ENCODE measurements at regions not wholly inside any gene's neighbourhood (a gene's known extent, or its start where the extent isn't known, plus 50 kb on each side); places are given as distances from the start of the nearest gene placed in this dataset.
"Not testable (repeated sequence)": the region's sequence is repeated elsewhere in the genome, so short reads cannot be mapped to it uniquely, and the experiment has no call there.

DNA sequence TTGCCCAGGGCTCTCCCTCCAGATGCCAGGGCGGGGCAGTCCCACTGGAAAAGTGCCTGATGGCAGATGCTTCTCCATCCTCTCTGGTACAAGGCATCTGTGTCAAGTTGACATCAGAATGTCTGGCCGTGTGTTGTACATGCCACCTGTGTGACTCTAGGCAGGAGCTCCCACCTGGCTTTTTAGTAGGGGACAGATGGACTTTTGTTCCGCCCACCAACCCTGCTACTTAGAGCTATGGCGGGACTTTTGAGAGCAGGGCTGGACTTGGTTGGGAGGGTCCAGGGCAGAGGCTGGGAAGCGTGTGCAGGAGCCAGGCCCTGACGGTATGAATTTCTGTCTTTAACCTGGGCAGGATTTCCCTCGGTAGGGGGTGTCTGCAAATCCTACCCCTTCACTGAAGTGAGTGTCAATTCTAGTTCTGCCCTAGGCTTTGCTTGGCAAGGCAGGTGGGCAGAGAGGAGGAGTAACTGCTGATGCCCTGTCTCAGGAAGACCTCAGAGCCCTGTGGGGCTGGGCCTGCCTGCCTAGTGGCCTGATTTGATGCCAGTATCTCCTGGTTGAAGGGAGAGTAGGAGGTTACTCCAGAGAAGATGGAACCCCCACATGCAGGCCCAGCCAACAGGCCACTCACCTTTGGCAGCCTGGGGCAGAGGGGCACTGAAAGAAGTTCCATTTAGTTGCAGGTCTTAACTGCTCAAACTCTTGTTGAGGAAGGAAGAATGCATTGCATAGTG is 99.1 kb downstream of the PJA1 start:
- Mint-ChIP-seq H3K4me1 (no peaks in the 10 kb centered on the region), H3K27me3 (no peaks in the 10 kb centered on the region), H3K36me3 (ENCODE audit: low read depth) (no peaks in the 10 kb centered on the region), H3K9me3 (no peaks in the 10 kb centered on the region), H3K27ac (no peak overlapping the region), H3K4me3 (no peak overlapping the region)
- CTCF ChIA-PET, result interaction anchor here (0.6 kb wide), 1 partner anchor 1400 kb away, joined by 3 read pairs; no protein-coding TSS in a partner anchor
- POLR2A ChIA-PET, result no interaction called here
- no peak for DNase-seq

DNA sequence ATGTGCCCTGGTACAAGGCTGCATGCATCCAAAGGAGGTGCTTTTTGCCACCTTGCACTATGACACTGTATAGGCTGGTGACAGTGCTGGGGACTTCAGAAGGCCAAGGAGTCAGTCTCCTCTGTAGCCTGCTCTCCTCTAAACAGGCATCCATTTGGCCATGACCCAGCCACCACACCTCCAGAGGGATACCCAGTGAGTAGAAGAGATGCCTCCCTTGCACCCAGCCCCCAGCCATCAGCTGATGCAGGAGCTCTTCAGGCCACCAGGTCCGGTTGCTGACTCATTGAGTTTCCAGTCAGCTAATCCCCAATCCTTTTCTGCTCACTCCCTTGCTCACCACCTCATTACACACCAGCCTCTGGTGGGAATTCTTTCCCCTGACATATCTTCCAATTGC is 99.8 kb downstream of the PJA1 start:
- DNase-seq, result no peak
- no peaks in the 10 kb centered on the region for H3K27me3 Mint-ChIP-seq
- no peak overlapping the region for H3K4me3 Mint-ChIP-seq
- no peaks in the 10 kb centered on the region for H3K36me3 Mint-ChIP-seq (ENCODE audit: low read depth)
- CTCF ChIA-PET, result interaction anchor here (0.6 kb wide), 1 partner anchor 1401 kb away, joined by 3 read pairs; no protein-coding TSS in a partner anchor
- no peaks in the 10 kb centered on the region for H3K4me1 Mint-ChIP-seq
- no peak overlapping the region for H3K27ac Mint-ChIP-seq
- POLR2A ChIA-PET, result no interaction called here
- no peaks in the 10 kb centered on the region for H3K9me3 Mint-ChIP-seq

DNA sequence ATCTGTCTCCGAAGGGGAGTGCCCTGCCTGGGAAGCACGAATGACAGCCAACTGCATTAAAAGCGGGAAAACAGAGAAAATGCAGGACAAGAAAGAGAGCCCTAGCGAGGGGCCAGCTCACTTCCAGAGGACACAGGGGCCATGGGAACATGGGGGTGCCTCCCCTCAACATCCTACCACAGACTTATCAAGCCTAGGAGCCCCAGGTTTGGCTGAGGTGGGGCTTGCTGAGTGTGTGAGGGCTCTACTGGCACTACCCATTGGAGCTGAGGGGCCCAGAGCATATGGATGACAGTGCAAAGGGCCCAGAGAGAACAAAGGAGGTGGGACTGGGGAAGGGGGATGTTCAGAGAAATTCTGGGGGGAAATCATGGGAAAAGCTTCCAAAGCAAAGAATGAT is 101.8 kb downstream of the PJA1 start:
- Mint-ChIP-seq H3K36me3 (ENCODE audit: low read depth) (no peaks in the 10 kb centered on the region), H3K9me3 (no peaks in the 10 kb centered on the region), H3K4me1 (no peaks in the 10 kb centered on the region), H3K4me3 (no peak overlapping the region), H3K27me3 (peaks cover 2% of the 10 kb centered on the region), H3K27ac (no peak overlapping the region)
- ChIA-PET CTCF (interaction anchor here (0.6 kb wide), 1 partner anchor 347 kb away, joined by 4 read pairs; no protein-coding TSS in a partner anchor), POLR2A (no interaction called here)
- DNase-seq, result no peak

DNA sequence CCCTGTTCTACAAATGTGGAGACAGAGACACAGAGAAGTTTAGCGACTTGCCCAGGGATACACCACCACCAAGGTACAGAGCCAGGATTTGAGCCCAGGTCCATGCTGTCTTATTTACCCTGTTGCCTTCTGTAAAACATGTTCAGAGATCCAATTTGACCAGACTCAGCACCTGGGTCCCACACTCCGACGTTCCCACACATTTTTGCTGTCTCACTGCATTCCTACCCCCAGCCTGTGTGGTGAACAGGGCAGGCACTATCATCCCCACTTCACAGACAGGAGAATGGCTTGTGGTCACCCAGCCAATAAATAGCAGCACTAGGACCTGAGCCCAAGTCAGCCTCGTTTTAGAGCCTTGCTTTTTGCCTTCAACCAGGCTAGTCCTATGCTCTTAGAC is 102.8 kb downstream of the PJA1 start:
- POLR2A ChIA-PET, result no interaction called here
- Mint-ChIP-seq H3K4me3 (no peak overlapping the region), H3K4me1 (no peaks in the 10 kb centered on the region), H3K27ac (no peak overlapping the region), H3K9me3 (no peaks in the 10 kb centered on the region), H3K36me3 (ENCODE audit: low read depth) (no peaks in the 10 kb centered on the region), H3K27me3 (peaks cover 2% of the 10 kb centered on the region)
- CTCF ChIA-PET, result no interaction called here
- no peak for DNase-seq

DNA sequence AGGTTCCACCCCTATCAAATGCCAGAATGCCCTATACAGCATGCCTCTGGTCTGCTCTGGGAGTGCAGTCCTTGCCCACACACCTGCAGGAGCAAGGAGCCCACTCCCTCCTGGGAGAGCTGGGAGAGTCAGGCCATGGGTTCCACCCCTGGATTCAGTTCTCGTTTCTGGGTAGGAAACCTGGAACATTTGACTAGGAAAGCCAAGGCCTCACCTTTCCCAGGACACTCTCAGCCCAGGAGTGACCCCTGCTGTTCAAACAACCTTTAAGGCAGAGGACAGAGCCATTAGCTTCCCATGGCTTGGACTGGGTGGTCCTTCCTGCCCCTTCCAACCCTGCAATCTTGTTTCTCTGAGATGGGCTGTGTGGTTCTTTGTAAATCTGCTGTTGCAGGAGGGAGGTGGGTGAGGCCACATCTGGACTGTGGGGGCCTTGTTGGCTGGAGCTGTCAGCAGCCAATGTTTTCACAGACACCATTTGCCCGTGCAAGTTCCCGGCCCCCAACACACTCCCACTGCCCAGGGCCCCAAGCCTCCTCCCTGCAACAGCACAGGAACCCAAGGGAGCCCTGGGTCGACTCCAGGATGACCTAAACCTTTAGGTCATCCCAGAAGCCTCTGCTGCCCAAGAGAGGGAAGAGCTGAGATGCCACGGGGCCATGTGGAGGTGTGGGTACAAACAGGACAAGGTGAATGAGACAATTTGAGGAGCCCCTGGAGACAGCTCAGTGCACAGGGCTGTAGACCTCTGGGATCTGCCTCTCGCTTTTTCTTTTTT is 104.4 kb downstream of the PJA1 start:
- Mint-ChIP-seq H3K27me3 (peaks cover 2% of the 10 kb centered on the region), H3K4me1 (no peaks in the 10 kb centered on the region), H3K36me3 (ENCODE audit: low read depth) (no peaks in the 10 kb centered on the region), H3K4me3 (no peak overlapping the region), H3K27ac (no peak overlapping the region), H3K9me3 (no peaks in the 10 kb centered on the region)
- DNase-seq, result no peak
- CTCF ChIA-PET, result interaction anchor here (1.0 kb wide), 1 partner anchor 16 kb away, joined by 3 read pairs; no protein-coding TSS in a partner anchor
- POLR2A ChIA-PET, result no interaction called here

DNA sequence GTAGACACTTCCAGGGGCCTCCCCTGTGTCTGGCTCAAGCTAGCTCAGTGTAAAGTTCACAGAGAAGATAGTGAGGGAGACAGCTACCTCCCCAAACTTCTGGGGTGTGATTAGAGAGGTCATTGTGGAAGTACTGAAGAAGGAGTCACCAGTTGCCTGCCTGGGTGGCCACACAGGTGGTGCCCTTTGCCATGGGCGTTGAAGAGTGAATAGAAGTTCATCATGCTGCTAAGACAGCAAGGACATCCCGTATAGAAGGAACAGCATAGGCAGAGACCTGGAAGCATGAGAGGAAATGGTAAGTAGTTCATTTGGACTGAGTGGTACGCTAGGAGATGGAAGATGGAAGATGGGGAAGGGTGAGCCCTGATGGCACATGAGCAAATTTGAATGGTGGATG is 110.1 kb downstream of the PJA1 start:
- Mint-ChIP-seq H3K27ac (no peak overlapping the region), H3K9me3 (no peaks in the 10 kb centered on the region), H3K27me3 (peaks cover 2% of the 10 kb centered on the region), H3K36me3 (ENCODE audit: low read depth) (no peaks in the 10 kb centered on the region), H3K4me3 (no peak overlapping the region), H3K4me1 (no peaks in the 10 kb centered on the region)
- POLR2A ChIA-PET, result no interaction called here
- DNase-seq, result no peak
- CTCF ChIA-PET, result no interaction called here

DNA sequence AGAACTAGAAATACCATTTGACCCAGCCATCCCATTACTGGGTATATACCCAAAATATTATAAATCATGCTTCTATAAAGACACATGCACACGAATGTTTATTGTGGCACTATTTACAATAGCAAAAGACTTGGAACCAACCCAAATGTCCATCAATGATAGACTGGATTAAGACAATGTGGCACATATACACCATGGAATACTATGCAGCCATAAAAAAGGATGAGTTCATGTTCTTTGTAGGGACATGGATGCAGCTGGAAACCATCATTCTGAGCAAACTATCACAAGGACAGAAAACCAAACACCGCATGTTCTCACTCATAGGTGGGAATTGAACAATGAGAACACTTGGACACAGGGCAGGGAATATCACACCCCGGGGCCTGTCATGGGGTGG is 110.8 kb downstream of the PJA1 start:
- H3K27me3 Mint-ChIP-seq; H3K9me3 Mint-ChIP-seq; H3K4me1 Mint-ChIP-seq; H3K4me3 Mint-ChIP-seq; CTCF ChIA-PET; H3K27ac Mint-ChIP-seq; DNase-seq; POLR2A ChIA-PET; H3K36me3 Mint-ChIP-seq (ENCODE audit: low read depth): not testable (repeated sequence)

DNA sequence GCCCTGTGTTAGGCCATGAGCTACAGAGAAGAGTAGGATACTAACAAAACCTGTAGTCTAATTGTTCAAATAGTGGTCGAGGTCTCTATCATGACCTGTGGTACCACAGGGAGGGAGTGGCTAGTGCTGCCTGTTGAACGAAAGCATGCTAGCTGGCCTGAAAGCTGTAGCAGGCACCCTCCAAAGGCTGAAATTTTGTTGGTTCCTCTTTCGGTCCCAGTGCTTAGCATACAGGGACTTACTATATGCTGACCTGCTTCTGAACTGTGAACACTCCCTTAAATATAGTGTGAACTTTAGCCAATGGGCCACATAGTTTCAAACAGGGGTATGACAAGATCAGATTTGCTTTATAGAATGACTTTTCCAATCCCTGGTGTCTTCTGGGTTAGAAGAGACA is 113.4 kb downstream of the PJA1 start:
- H3K9me3 Mint-ChIP-seq, result no peaks in the 10 kb centered on the region
- no peaks in the 10 kb centered on the region for H3K4me1 Mint-ChIP-seq
- POLR2A ChIA-PET, result no interaction called here
- CTCF ChIA-PET, result no interaction called here
- H3K4me3 Mint-ChIP-seq, result no peak overlapping the region
- no peak overlapping the region for H3K27ac Mint-ChIP-seq
- no peaks in the 10 kb centered on the region for H3K27me3 Mint-ChIP-seq
- no peak for DNase-seq
- H3K36me3 Mint-ChIP-seq (ENCODE audit: low read depth), result no peaks in the 10 kb centered on the region

DNA sequence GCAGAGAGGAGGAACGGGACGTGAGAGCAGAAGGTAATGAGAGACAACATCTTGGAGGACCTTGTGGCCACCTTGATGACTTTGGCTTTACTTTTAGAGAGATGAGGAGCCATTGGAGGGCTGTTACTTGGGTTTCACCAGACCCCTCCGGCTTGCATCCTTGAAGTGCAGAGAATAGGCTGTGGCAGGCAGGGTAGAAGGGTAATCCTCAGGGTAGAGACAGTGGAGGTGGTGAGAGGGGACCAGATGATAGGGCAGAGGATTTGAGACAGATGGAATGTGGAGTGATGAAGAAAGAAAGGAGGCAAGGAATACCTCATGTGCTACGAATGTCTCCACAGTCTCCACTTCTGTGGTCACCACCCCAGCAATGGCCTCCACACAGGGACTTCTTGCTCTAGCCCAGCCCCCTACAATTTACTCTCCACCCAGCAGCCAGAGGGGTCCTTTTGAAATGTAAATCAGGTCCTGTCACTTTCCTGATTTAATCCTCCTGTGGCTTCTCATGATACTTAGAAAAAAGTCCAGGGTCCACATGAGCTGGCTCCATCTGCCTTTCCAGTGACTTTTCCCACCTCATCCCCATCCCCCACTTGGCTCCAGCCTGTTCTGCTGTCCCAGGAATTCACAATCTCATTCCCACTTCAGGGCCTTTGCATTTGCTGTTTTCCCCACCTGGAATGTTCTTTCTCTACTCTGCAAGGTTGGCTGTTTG is 115.0 kb downstream of the PJA1 start:
- DNase-seq, result no peak
- CTCF ChIA-PET, result no interaction called here
- POLR2A ChIA-PET, result no interaction called here
- no peaks in the 10 kb centered on the region for H3K27me3 Mint-ChIP-seq
- H3K4me1 Mint-ChIP-seq, result no peaks in the 10 kb centered on the region
- H3K36me3 Mint-ChIP-seq (ENCODE audit: low read depth), result no peaks in the 10 kb centered on the region
- H3K27ac Mint-ChIP-seq, result no peak overlapping the region
- H3K4me3 Mint-ChIP-seq, result no peak overlapping the region
- H3K9me3 Mint-ChIP-seq, result no peaks in the 10 kb centered on the region

DNA sequence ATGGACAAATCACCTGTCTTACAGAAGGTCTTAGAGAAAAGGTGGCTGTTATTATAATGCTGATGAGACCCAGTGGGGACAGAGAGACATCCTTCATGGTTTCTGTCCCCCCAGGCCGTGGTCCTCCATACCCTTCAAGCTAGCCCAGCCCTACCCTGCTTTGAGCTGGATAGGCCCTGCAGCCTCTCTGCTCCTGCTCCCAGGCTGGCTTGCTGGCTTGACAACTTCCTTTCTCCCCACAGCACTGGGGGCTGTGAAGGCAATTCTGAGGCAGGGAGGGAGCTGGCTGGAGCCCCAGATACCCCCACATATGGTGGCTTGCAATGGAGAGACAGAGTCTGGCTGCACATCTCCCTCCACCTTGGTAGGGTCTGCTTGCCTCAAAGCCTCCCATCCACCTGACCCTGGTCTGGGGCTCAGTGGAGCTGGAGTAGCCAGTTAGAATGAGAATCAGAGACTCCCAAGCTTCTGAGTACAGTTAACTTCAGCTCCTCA is 118.2 kb downstream of the PJA1 start:
- Mint-ChIP-seq H3K27ac (no peak overlapping the region), H3K27me3 (peaks cover 4% of the 10 kb centered on the region), H3K9me3 (no peaks in the 10 kb centered on the region), H3K4me3 (no peak overlapping the region), H3K36me3 (ENCODE audit: low read depth) (no peaks in the 10 kb centered on the region), H3K4me1 (no peaks in the 10 kb centered on the region)
- POLR2A ChIA-PET, result no interaction called here
- no peak for DNase-seq
- CTCF ChIA-PET, result no interaction called here

DNA sequence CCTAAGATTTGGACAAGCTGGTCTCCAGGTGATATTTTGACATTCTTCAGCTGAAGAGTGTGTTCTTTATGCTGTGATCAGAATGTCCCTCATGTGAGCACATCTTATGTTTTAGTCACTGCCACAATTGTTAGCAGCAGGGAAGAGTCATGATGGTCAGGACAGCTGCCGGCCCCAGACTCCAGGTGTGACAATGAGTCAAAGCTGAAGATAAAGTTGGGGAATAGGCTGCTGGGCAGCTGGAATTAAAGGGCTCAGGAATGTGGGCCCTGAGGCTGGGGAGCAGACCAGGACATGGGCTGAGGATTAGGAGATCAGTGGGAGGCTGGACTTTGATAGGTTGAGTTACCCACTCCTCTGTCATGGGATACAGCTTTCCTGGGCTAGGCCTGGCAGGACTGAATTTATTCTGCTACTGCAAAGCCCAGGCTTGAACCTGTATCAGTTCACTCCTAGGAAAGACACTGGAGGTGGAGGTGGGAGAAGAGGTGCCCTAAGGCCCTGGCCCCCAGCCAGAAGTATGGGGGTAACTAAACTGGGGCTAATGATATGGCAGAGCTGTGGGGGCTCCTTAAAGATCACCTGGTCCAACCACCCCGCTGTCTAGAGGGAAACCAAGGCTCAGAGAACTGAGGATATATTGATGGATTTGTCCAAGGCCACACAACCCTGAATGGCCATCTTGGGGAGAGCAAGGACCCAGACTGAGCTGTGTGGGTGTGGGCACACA is 119.5 kb downstream of the PJA1 start:
- ChIA-PET POLR2A (no interaction called here), CTCF (no interaction called here)
- Mint-ChIP-seq H3K27ac (no peak overlapping the region), H3K4me3 (no peak overlapping the region), H3K9me3 (no peaks in the 10 kb centered on the region), H3K4me1 (no peaks in the 10 kb centered on the region), H3K27me3 (peaks cover 4% of the 10 kb centered on the region), H3K36me3 (ENCODE audit: low read depth) (no peaks in the 10 kb centered on the region)
- DNase-seq, result no peak

DNA sequence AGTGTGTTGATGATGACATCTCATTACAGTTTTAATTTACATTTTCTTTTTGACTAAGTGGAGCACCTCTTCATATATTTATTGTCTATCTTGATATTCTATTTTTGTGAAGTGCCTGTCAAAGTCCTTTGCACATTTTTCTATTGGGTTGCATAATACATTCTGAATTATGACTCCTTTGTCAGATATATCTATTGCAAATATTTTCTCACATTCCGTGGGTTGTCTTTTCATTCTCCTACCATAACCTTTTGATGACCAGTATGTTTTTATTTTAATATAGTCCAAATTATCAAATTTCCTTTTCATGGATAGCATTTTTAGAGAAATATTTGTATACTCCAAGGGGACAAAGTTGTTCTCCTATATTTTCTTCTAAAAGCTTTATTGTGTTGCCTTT is 126.4 kb downstream of the PJA1 start:
- no peaks in the 10 kb centered on the region for H3K36me3 Mint-ChIP-seq (ENCODE audit: low read depth)
- peaks cover 2% of the 10 kb centered on the region for H3K27me3 Mint-ChIP-seq
- no peak for DNase-seq
- no peak overlapping the region for H3K4me3 Mint-ChIP-seq
- ChIA-PET POLR2A (no interaction called here), CTCF (no interaction called here)
- no peaks in the 10 kb centered on the region for H3K9me3 Mint-ChIP-seq
- H3K4me1 Mint-ChIP-seq, result no peaks in the 10 kb centered on the region
- H3K27ac Mint-ChIP-seq, result no peak overlapping the region

DNA sequence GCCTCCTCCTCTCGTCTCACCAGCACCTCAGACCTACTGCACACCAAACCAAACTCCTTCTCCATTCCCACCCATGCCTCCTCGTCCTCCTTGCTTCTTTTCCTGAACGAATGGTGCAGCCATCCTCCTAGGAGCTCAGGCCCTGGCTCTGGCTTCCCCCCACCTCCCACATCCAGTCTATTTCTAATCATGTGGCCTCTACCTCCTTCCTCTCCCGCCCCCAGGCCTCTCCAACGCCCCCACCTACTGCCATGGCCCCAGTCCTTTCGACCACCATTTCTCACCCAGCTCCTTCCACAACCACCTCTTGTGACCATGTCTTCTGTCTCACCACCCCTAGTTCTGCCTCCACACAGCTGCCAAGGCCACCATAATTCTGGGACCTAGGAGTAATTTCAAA is 127.1 kb downstream of the PJA1 start:
- DNase-seq, result no peak
- Mint-ChIP-seq H3K4me1 (no peaks in the 10 kb centered on the region), H3K4me3 (no peak overlapping the region), H3K27me3 (peaks cover 2% of the 10 kb centered on the region), H3K27ac (no peak overlapping the region), H3K9me3 (no peaks in the 10 kb centered on the region), H3K36me3 (ENCODE audit: low read depth) (no peaks in the 10 kb centered on the region)
- ChIA-PET CTCF (no interaction called here), POLR2A (no interaction called here)
